ENCODE measurements at regions not wholly inside any gene's neighbourhood (a gene's known extent, or its start where the extent isn't known, plus 50 kb on each side); places are given as distances from the start of the nearest gene placed in this dataset.
A peak's percentile ranks its signal among the peaks of the same experiment; 100 is the strongest.

- no peaks in the 10 kb centered on the region for H3K27me3 Mint-ChIP-seq (ENCODE audit: low read depth in 2 of 2)
- WGBS (ENCODE audit: insufficient coverage), result 61% methylated on average over 4 of the region's 5 CpGs
- no peaks in the 10 kb centered on the region for H3K9me3 Mint-ChIP-seq
- H3K27ac Mint-ChIP-seq, result no peak overlapping the region
- Histone ChIP-seq H3K27me3 (ENCODE audit: control insufficient read depth, insufficient read depth, low read length) (no peaks in the 10 kb centered on the region), H3K4me3 (ENCODE audit: low read length) (no peak overlapping the region), H3K36me3 (ENCODE audit: control insufficient read depth, insufficient read depth, low read length) (no peaks in the 10 kb centered on the region), H3K27ac (ENCODE audit: low read length) (no peak overlapping the region), H3K4me1 (ENCODE audit: control insufficient read depth, insufficient read depth, low read length) (no peaks in the 10 kb centered on the region), H3K9me3 (ENCODE audit: control insufficient read depth, insufficient read depth, low read length) (no peaks in the 10 kb centered on the region)
- ATAC-seq (peak; percentile 58 to 69 (median 62)), DNase-seq (no peak)
- H3K4me1 Mint-ChIP-seq, result peaks cover 0 to 2% of the 10 kb centered on the region in 2 donors
- no peaks in the 10 kb centered on the region for H3K36me3 Mint-ChIP-seq
- TF ChIP-seq CTCF (IDR thresholded peaks at IDR 0.05), result no peak
- intact Hi-C loops (cut with micrococcal nuclease), result no loop called here
- H3K4me3 Mint-ChIP-seq, result no peak overlapping the region
Measured at GRCh38 chr3:56980798-56981390, 79.6 kb upstream of the SPATA12 start.

- TF ChIP-seq CTCF (IDR thresholded peaks at IDR 0.05), result no peak
- no peak overlapping the region for H3K27ac Mint-ChIP-seq
- H3K4me1 Mint-ChIP-seq, result no peaks in the 10 kb centered on the region
- H3K36me3 Mint-ChIP-seq, result no peaks in the 10 kb centered on the region
- ATAC-seq (no peak), DNase-seq (no peak)
- intact Hi-C loops (cut with micrococcal nuclease), result no loop called here
- H3K27me3 Mint-ChIP-seq (ENCODE audit: low read depth in 2 of 2), result no peaks in the 10 kb centered on the region
- H3K4me3 ChIP-seq (ENCODE audit: low read length), result no peak overlapping the region
- no peaks in the 10 kb centered on the region for H3K4me1 ChIP-seq (ENCODE audit: control insufficient read depth, insufficient read depth, low read length)
- no peaks in the 10 kb centered on the region for H3K27me3 ChIP-seq (ENCODE audit: control insufficient read depth, insufficient read depth, low read length)
- no peak overlapping the region for H3K4me3 Mint-ChIP-seq
- H3K27ac ChIP-seq (ENCODE audit: low read length), result no peak overlapping the region
- WGBS (ENCODE audit: insufficient coverage), result 97% methylated on average over 5 of the region's 5 CpGs
- H3K9me3 ChIP-seq (ENCODE audit: control insufficient read depth, insufficient read depth, low read length), result no peaks in the 10 kb centered on the region
- H3K36me3 ChIP-seq (ENCODE audit: control insufficient read depth, insufficient read depth, low read length), result no peaks in the 10 kb centered on the region
- H3K9me3 Mint-ChIP-seq, result no peaks in the 10 kb centered on the region
Measured at GRCh38 chr3:56980243-56980642, 80.2 kb upstream of the SPATA12 start.

- no peak overlapping the region for H3K4me3 ChIP-seq (ENCODE audit: low read length)
- Mint-ChIP-seq H3K27me3 (ENCODE audit: low read depth in 2 of 2) (no peaks in the 10 kb centered on the region), H3K36me3 (no peaks in the 10 kb centered on the region), H3K4me3 (no peak overlapping the region), H3K9me3 (no peaks in the 10 kb centered on the region), H3K27ac (no peak overlapping the region), H3K4me1 (no peaks in the 10 kb centered on the region)
- H3K27ac ChIP-seq (ENCODE audit: low read length), result no peak overlapping the region
- TF ChIP-seq CTCF (IDR thresholded peaks at IDR 0.05), result no peak
- intact Hi-C loops (cut with micrococcal nuclease), result no loop called here
- 85% methylated on average over 6 of the region's 6 CpGs for WGBS (ENCODE audit: insufficient coverage)
- H3K9me3 ChIP-seq (ENCODE audit: control insufficient read depth, insufficient read depth, low read length), result no peaks in the 10 kb centered on the region
- no peaks in the 10 kb centered on the region for H3K36me3 ChIP-seq (ENCODE audit: control insufficient read depth, insufficient read depth, low read length)
- no peaks in the 10 kb centered on the region for H3K27me3 ChIP-seq (ENCODE audit: control insufficient read depth, insufficient read depth, low read length)
- DNase-seq, result no peak
- no peak for ATAC-seq
- no peaks in the 10 kb centered on the region for H3K4me1 ChIP-seq (ENCODE audit: control insufficient read depth, insufficient read depth, low read length)
Measured at GRCh38 chr3:56979791-56980190, 80.7 kb upstream of the SPATA12 start.

GRCh38 chr3:56977561-56977889 is 82.9 kb upstream of the SPATA12 start:
- Histone ChIP-seq H3K4me1 (ENCODE audit: control insufficient read depth, insufficient read depth, low read length) (no peaks in the 10 kb centered on the region), H3K9me3 (ENCODE audit: control insufficient read depth, insufficient read depth, low read length) (no peaks in the 10 kb centered on the region), H3K27ac (ENCODE audit: low read length) (no peak overlapping the region), H3K4me3 (ENCODE audit: low read length) (no peak overlapping the region), H3K36me3 (ENCODE audit: control insufficient read depth, insufficient read depth, low read length) (no peaks in the 10 kb centered on the region), H3K27me3 (ENCODE audit: control insufficient read depth, insufficient read depth, low read length) (no peaks in the 10 kb centered on the region)
- TF ChIP-seq CTCF (IDR thresholded peaks at IDR 0.05), result no peak
- 100% methylated on average over 1 of the region's 1 CpG for WGBS (ENCODE audit: insufficient coverage)
- Mint-ChIP-seq H3K36me3 (no peaks in the 10 kb centered on the region), H3K9me3 (no peaks in the 10 kb centered on the region), H3K27ac (no peak overlapping the region), H3K27me3 (ENCODE audit: low read depth in 2 of 2) (no peaks in the 10 kb centered on the region), H3K4me1 (no peaks in the 10 kb centered on the region), H3K4me3 (no peak overlapping the region)
- intact Hi-C loops (cut with micrococcal nuclease), result no loop called here
- no peak for DNase-seq
- no peak for ATAC-seq

Data from natural killer cell (primary cell).